GM12878 (cell line): ENCODE measurements at regions not wholly inside any gene's neighbourhood (a gene's known extent, or its start where the extent isn't known, plus 50 kb on each side); places are given as distances from the start of the nearest gene placed in this dataset.

Experiments
- BCL3 ChIP-seq: IDR thresholded peaks from 2 replicates; pipeline ENCODE4 v1.6.1; 2011; ENCODE audit warnings: borderline replicate concordance, low read depth, mild to moderate bottlenecking, moderate library complexity, low read length; ENCODE audit not compliant: insufficient read depth, poor library complexity, severe bottlenecking
- CHD2 ChIP-seq: IDR thresholded peaks from 2 replicates; pipeline ENCODE4 v1.6.1; 2011; ENCODE audit warnings: low read depth, low read length, improper control_type of control experiment, borderline replicate concordance
- CTCF ChIP-seq, 3 experiments: IDR thresholded peaks in 2 of 3; conservative IDR thresholded peaks in 1 of 3; 2 replicates each; pipeline ENCODE4 v1.5.1; 2011; ENCODE audit warnings: low read depth in 3 of 3, low read length in 3 of 3, mild to moderate bottlenecking in 3 of 3, control low read depth in 2 of 3, moderate library complexity in 2 of 3, inconsistent platforms in 1 of 3, mixed read lengths in 1 of 3; ENCODE audit not compliant: control insufficient read depth in 2 of 3, insufficient read depth in 1 of 3; ENCODE audit errors: extremely low read depth in 1 of 3
- EP300 ChIP-seq, 2 experiments: fragments of 150-350 bp in 1 of 2; IDR thresholded peaks; 2 replicates each; pipeline ENCODE4 v1.6.1; 2011 to 2012; ENCODE audit warnings: low read depth in 2 of 2, low read length in 2 of 2, borderline replicate concordance in 1 of 2, improper control_type of control experiment in 1 of 2, inconsistent platforms in 1 of 2; ENCODE audit not compliant: control insufficient read depth in 1 of 2
- FOXM1 ChIP-seq: IDR thresholded peaks from 2 replicates; pipeline ENCODE4 v1.6.1; 2012; ENCODE audit warnings: low read depth, mild to moderate bottlenecking, inconsistent platforms, low read length, moderate library complexity
- HDAC2 ChIP-seq: fragments of 200-600 bp; sonication (generic); IDR thresholded peaks from 2 replicates; pipeline ENCODE4 v1.6.1; 2017
- NRF1 ChIP-seq: conservative IDR thresholded peaks from 2 replicates; pipeline ENCODE4 v1.6.1; 2011; ENCODE audit warnings: mild to moderate bottlenecking, low read depth, low read length, improper control_type of control experiment
- POLR2A ChIP-seq: IDR thresholded peaks from 2 replicates; pipeline ENCODE4 v1.6.1; 2011; ENCODE audit warnings: low read depth, mild to moderate bottlenecking, low read length
- REST ChIP-seq: IDR thresholded peaks from 2 replicates; pipeline ENCODE4 v1.6.1; 2012; ENCODE audit warnings: mild to moderate bottlenecking, low read depth, low read length
- SIX5 ChIP-seq: IDR thresholded peaks from 2 replicates; pipeline ENCODE4 v1.6.1; 2011; ENCODE audit warnings: mild to moderate bottlenecking, low read depth, low read length, moderate library complexity; ENCODE audit not compliant: severe bottlenecking
- SMAD1 ChIP-seq: fragments of 450-650 bp; IDR thresholded peaks from 2 replicates; pipeline ENCODE4 v1.6.1; 2018; ENCODE audit warnings: mild to moderate bottlenecking, low read depth; ENCODE audit not compliant: partially characterized antibody
- SPI1 ChIP-seq: IDR thresholded peaks from 2 replicates; pipeline ENCODE4 v1.6.1; 2011; ENCODE audit warnings: low read depth, mild to moderate bottlenecking, low read length, moderate library complexity, borderline replicate concordance; ENCODE audit not compliant: insufficient read depth
- TARDBP ChIP-seq: IDR thresholded peaks from 2 replicates; pipeline ENCODE4 v1.6.1; 2016; ENCODE audit warnings: borderline replicate concordance
- ZZZ3 ChIP-seq: IDR thresholded peaks from 2 replicates; pipeline ENCODE4 v1.6.1; 2011; ENCODE audit warnings: low read depth; ENCODE audit not compliant: control insufficient read depth, insufficient read length

- TF ChIP-seq REST (no peak), CTCF (IDR thresholded peaks at IDR 0.05 in 2 of 3, conservative IDR thresholded peaks at IDR 0.05 in 1 of 3; ENCODE audit: control insufficient read depth in 2 of 3, extremely low read depth in 1 of 3, insufficient read depth in 1 of 3, low read depth in 3 of 3, low read length in 3 of 3) (no peak), TARDBP (no peak), FOXM1 (no peak), CHD2 (no peak), ZZZ3 (no peak), HDAC2 (no peak), BCL3 (no peak), NRF1 (no peak), EP300 (IDR thresholded peaks at IDR 0.05; ENCODE audit: borderline replicate concordance in 1 of 2, control insufficient read depth in 1 of 2, low read depth in 2 of 2, low read length in 2 of 2) (no peak), SPI1 (no peak), SIX5 (no peak), SMAD1 (no peak), POLR2A (no peak)
Measured at GRCh38 chr1:78358165-78358564, 132.6 kb upstream of the PTGFR start.
